ENCODE measurements at regions not wholly inside any gene's neighbourhood (a gene's known extent, or its start where the extent isn't known, plus 50 kb on each side); places are given as distances from the start of the nearest gene placed in this dataset.

GRCh38 chr5:155633338-155633957 is 619.9 kb downstream of the KIF4B start:
- TF ChIP-seq CTCF (conservative IDR thresholded peaks at IDR 0.05) (no peak), EZH2 (IDR thresholded peaks at IDR 0.05; ENCODE audit: low read depth) (no peak)

Measured in PC-9 (cell line).